A549 (cell line): ENCODE measurements at regions not wholly inside any gene's neighbourhood (a gene's known extent, or its start where the extent isn't known, plus 50 kb on each side); places are given as distances from the start of the nearest gene placed in this dataset.

ENCODE experiments used
- CEBPB ChIP-seq, 2 experiments: fragments of >200 bp in 1 of 2; sonication (Bioruptor Twin) in 1 of 2; formaldehyde crosslinking in 1 of 2; IDR thresholded peaks; 2 replicates each; pipeline ENCODE4 v1.6.1; 2012 to 2016
- EHF ChIP-seq: fragments of 250-450 bp; sonication (Bioruptor Pico); IDR thresholded peaks from 2 replicates; pipeline ENCODE4 v1.5.0; 2020; ENCODE audit warnings: mild to moderate bottlenecking
- FOSB ChIP-seq: fragments of 250-450 bp; sonication (Bioruptor Pico); IDR thresholded peaks from 2 replicates; pipeline ENCODE4 v1.5.0; 2020; ENCODE audit warnings: mild to moderate bottlenecking, moderate library complexity
- JUN ChIP-seq, 2 experiments: fragments of >200 bp; sonication (Bioruptor Twin); formaldehyde crosslinking; IDR thresholded peaks; 2 replicates in 1 of 2; 3 replicates in 1 of 2; pipeline ENCODE4 v1.6.1; 2016 to 2017
- MAFK ChIP-seq: fragments of 450-650 bp; IDR thresholded peaks from 2 replicates; pipeline ENCODE4 v1.6.1; 2014; ENCODE audit not compliant: partially characterized antibody
- NFE2L2 ChIP-seq: fragments of 150-350 bp; conservative IDR thresholded peaks from 2 replicates; pipeline ENCODE4 v1.6.1; 2014; ENCODE audit warnings: low read length
- NPAS2 ChIP-seq: fragments of 250-450 bp; sonication (Bioruptor Pico); IDR thresholded peaks from 2 replicates; pipeline ENCODE4 v1.8.0; 2022; ENCODE audit warnings: mild to moderate bottlenecking, moderate library complexity, borderline replicate concordance
- NR3C1 ChIP-seq: fragments of >200 bp; sonication (Bioruptor Twin); formaldehyde crosslinking; IDR thresholded peaks from 3 replicates; pipeline ENCODE4 v1.6.1; 2017
- POLR2A ChIP-seq: IDR thresholded peaks from 2 replicates; pipeline ENCODE4 v1.6.1; 2012; ENCODE audit warnings: mild to moderate bottlenecking, low read length
- TP53 ChIP-seq: fragments of 250-450 bp; sonication (Bioruptor Pico); IDR thresholded peaks from 2 replicates; pipeline ENCODE4 v1.5.0; 2021; ENCODE audit warnings: mild to moderate bottlenecking, moderate library complexity
- TF ChIP-seq, protein P1 (sequence below): fragments of >200 bp; sonication (Bioruptor Twin); formaldehyde crosslinking; IDR thresholded peaks from 3 replicates; pipeline ENCODE4 v1.5.1; 2016
- TF ChIP-seq, protein P2 (sequence below): fragments of 200-600 bp; sonication (generic); IDR thresholded peaks from 2 replicates; pipeline ENCODE4 v1.6.1; 2016; ENCODE audit warnings: antibody characterized with exemption, mild to moderate bottlenecking, moderate library complexity
- TF ChIP-seq, protein P3 (sequence below): fragments of 450-650 bp; IDR thresholded peaks from 2 replicates; pipeline ENCODE4 v1.6.1; 2014; ENCODE audit warnings: antibody characterized with exemption

DNA sequence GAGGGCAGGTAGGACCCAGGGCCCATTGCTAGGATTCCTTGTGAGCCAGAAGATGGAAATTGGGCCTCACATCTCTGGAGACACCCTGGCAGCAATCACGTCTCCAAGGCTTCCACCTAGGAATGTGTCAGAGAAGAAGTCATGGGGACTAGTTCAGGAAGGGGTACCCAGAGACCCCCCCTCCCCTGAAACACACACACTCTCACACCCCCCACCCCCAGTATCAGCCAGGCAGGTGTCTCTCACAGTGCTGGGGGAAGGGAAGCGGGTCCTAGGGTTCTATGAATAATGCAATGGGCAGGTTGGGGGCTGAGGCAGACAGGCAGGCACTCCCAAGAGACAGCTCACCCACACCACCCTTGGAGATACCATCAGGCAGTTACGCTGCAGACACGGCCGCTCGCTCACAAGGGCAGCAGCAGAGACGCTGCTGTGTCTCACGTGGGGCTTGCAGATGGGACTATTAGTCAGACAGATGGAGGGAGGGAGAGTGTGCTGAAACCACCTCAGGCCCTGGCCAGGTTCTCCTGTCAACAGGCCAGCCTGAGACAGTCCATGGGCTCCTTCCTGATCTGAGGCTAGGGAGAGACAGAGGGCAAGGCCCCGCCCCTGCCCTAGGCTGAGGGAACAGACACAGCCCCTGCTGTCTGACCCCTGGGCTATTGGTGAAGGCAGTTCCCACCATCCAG is 134.6 kb downstream of the CYP26B1 start:
- TF ChIP-seq, protein P1, sequence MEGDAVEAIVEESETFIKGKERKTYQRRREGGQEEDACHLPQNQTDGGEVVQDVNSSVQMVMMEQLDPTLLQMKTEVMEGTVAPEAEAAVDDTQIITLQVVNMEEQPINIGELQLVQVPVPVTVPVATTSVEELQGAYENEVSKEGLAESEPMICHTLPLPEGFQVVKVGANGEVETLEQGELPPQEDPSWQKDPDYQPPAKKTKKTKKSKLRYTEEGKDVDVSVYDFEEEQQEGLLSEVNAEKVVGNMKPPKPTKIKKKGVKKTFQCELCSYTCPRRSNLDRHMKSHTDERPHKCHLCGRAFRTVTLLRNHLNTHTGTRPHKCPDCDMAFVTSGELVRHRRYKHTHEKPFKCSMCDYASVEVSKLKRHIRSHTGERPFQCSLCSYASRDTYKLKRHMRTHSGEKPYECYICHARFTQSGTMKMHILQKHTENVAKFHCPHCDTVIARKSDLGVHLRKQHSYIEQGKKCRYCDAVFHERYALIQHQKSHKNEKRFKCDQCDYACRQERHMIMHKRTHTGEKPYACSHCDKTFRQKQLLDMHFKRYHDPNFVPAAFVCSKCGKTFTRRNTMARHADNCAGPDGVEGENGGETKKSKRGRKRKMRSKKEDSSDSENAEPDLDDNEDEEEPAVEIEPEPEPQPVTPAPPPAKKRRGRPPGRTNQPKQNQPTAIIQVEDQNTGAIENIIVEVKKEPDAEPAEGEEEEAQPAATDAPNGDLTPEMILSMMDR: no peak
- TF ChIP-seq POLR2A: no peak
- no peak for TF ChIP-seq FOSB (CRISPR knock-in tag)
- TF ChIP-seq, protein P2, sequence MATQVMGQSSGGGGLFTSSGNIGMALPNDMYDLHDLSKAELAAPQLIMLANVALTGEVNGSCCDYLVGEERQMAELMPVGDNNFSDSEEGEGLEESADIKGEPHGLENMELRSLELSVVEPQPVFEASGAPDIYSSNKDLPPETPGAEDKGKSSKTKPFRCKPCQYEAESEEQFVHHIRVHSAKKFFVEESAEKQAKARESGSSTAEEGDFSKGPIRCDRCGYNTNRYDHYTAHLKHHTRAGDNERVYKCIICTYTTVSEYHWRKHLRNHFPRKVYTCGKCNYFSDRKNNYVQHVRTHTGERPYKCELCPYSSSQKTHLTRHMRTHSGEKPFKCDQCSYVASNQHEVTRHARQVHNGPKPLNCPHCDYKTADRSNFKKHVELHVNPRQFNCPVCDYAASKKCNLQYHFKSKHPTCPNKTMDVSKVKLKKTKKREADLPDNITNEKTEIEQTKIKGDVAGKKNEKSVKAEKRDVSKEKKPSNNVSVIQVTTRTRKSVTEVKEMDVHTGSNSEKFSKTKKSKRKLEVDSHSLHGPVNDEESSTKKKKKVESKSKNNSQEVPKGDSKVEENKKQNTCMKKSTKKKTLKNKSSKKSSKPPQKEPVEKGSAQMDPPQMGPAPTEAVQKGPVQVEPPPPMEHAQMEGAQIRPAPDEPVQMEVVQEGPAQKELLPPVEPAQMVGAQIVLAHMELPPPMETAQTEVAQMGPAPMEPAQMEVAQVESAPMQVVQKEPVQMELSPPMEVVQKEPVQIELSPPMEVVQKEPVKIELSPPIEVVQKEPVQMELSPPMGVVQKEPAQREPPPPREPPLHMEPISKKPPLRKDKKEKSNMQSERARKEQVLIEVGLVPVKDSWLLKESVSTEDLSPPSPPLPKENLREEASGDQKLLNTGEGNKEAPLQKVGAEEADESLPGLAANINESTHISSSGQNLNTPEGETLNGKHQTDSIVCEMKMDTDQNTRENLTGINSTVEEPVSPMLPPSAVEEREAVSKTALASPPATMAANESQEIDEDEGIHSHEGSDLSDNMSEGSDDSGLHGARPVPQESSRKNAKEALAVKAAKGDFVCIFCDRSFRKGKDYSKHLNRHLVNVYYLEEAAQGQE: no peak
- no peak for TF ChIP-seq JUN (IDR thresholded peaks at IDR 0.05)
- no peak for TF ChIP-seq CEBPB (IDR thresholded peaks at IDR 0.05)
- TF ChIP-seq NPAS2 (CRISPR knock-in tag): no peak
- no peak for TF ChIP-seq MAFK
- no peak for TF ChIP-seq NFE2L2
- TF ChIP-seq NR3C1: no peak
- TF ChIP-seq, protein P3, sequence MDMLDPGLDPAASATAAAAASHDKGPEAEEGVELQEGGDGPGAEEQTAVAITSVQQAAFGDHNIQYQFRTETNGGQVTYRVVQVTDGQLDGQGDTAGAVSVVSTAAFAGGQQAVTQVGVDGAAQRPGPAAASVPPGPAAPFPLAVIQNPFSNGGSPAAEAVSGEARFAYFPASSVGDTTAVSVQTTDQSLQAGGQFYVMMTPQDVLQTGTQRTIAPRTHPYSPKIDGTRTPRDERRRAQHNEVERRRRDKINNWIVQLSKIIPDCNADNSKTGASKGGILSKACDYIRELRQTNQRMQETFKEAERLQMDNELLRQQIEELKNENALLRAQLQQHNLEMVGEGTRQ: no peak
- no peak for TF ChIP-seq EHF (CRISPR knock-in tag)
- no peak for TF ChIP-seq TP53 (CRISPR knock-in tag)
